Breast epithelium (tissue), 4 donors: ENCODE measurements at regions not wholly inside any gene's neighbourhood (a gene's known extent, or its start where the extent isn't known, plus 50 kb on each side); places are given as distances from the start of the nearest gene placed in this dataset.

Experiments
- DNase-seq, 2 donors: peaks; one replicate each; pipeline ENCODE4 v3.0.0-alpha.2; 2019; ENCODE audit warnings: low spot score in 2 of 2
- H3K27ac ChIP-seq, 2 donors: fragments of 200-600 bp; sonication (generic) in 1 of 2; one replicate each; pipeline ENCODE4 v1.5.1; 2016 to 2019; ENCODE audit warnings: mild to moderate bottlenecking in 1 of 2
- H3K27me3 ChIP-seq, 2 donors: fragments of 200-600 bp; sonication (generic) in 1 of 2; one replicate each; pipeline versions ENCODE4 v1.5.1 to v1.6.0; 2017 to 2019; ENCODE audit warnings: control low read depth in 1 of 2, mild to moderate bottlenecking in 1 of 2
- H3K36me3 ChIP-seq: fragments of 200-600 bp; one replicate; pipeline ENCODE4 v1.5.1; 2019
- H3K4me1 ChIP-seq, 2 donors: fragments of 200-600 bp; sonication (generic); one replicate each; pipeline ENCODE4 v1.5.1; 2016 to 2019; ENCODE audit warnings: control low read depth in 1 of 2
- H3K4me3 ChIP-seq, 3 donors: fragments of 200-600 bp; sonication (generic); 1 replicate in 2 of 3; 2 replicates in 1 of 3; pipeline ENCODE4 v1.5.1; 2016 to 2019; ENCODE audit warnings: mild to moderate bottlenecking in 3 of 3, moderate library complexity in 2 of 3
- H3K9me3 ChIP-seq, 2 donors: fragments of 200-600 bp; sonication (generic) in 1 of 2; one replicate each; pipeline ENCODE4 v1.5.1; 2016 to 2019; ENCODE audit warnings: control low read depth in 1 of 2
- CTCF ChIP-seq, 3 donors: fragments of 450-650 bp; IDR thresholded peaks; one replicate each; pipeline ENCODE4 v1.5.1; 2016 to 2017; ENCODE audit warnings: antibody characterized with exemption in 3 of 3, mild to moderate bottlenecking in 3 of 3, moderate library complexity in 3 of 3
- POLR2A ChIP-seq: fragments of 450-650 bp; IDR thresholded peaks from one replicate; pipeline ENCODE4 v1.6.1; 2016; ENCODE audit warnings: antibody characterized with exemption, mild to moderate bottlenecking, moderate library complexity
- POLR2AphosphoS5 ChIP-seq, 3 donors: sonication (generic); formaldehyde crosslinking; IDR thresholded peaks; one replicate each; pipeline ENCODE4 v1.6.1; 2017; ENCODE audit warnings: antibody characterized with exemption in 3 of 3
- intact Hi-C: fragments of 100-400 bp; cut with DNase I; formaldehyde crosslinking; loops from one replicate; pipeline ENCODE4 v1.15.1; 2023; ENCODE audit warnings: low total_unique reads

DNA sequence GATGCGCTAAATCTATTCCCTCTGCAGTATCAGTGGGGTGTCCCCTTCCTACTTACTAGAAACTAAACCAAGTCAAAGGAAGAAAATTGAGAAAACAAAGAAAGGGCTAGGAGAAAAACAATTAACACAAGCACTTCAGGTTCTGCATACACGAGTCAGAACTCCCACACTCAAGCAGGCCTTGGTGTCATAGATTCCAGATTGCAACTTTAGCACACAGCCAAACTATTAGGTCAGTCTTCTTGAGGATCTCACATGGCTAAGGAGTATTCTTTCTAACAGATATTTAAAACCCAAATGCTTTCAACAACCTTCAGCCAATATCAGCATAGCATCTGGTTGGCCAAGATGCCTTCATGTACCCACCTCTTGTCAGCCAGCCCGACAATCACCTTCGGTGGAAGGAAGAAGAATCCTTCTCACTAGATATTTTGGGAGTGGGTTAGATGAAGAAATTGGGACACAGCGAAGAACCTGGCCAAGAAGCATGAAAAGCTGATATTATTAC lies 340.0 kb downstream of the VPS13C start:
- intact Hi-C loops: no loop called here
- TF ChIP-seq POLR2A (no peak), POLR2AphosphoS5 (IDR thresholded peaks at IDR 0.05) (no peak), CTCF (IDR thresholded peaks at IDR 0.05) (no peak)
- Histone ChIP-seq H3K4me1 (no peaks in the 10 kb centered on the region), H3K36me3 (no peaks in the 10 kb centered on the region), H3K4me3 (no peak overlapping the region), H3K9me3 (no peaks in the 10 kb centered on the region), H3K27me3 (no peaks in the 10 kb centered on the region), H3K27ac (peak overlapping the region; percentile 42 to 76)
- DNase-seq: no peak

DNA sequence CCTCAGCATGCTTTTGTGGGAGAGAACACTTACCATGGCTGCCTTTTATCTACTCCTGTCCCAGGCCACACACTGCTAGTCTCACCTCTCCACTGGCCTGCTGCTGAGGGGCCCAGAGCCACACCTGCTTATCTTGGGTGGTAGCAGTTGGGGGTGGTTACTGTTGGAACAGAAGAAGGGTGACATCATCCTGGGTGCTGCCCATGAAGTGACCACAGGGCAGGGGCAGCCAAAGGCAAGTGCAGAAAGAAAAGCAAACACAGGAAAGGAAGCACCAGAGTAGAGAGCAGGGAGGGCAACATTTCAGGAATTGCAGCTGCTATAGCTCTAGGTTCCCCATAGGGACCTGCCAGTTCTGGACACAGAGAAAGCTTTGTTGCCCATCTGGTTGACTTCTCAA lies 345.2 kb downstream of the VPS13C start:
- intact Hi-C loops: no loop called here
- DNase-seq: no peak
- no peak overlapping the region for H3K4me3 ChIP-seq
- H3K27ac ChIP-seq: no peak overlapping the region
- TF ChIP-seq CTCF (IDR thresholded peaks at IDR 0.05) (no peak), POLR2AphosphoS5 (IDR thresholded peaks at IDR 0.05) (no peak), POLR2A (no peak)
- H3K9me3 ChIP-seq: no peaks in the 10 kb centered on the region
- no peaks in the 10 kb centered on the region for H3K36me3 ChIP-seq
- no peaks in the 10 kb centered on the region for H3K27me3 ChIP-seq
- H3K4me1 ChIP-seq: no peaks in the 10 kb centered on the region

DNA sequence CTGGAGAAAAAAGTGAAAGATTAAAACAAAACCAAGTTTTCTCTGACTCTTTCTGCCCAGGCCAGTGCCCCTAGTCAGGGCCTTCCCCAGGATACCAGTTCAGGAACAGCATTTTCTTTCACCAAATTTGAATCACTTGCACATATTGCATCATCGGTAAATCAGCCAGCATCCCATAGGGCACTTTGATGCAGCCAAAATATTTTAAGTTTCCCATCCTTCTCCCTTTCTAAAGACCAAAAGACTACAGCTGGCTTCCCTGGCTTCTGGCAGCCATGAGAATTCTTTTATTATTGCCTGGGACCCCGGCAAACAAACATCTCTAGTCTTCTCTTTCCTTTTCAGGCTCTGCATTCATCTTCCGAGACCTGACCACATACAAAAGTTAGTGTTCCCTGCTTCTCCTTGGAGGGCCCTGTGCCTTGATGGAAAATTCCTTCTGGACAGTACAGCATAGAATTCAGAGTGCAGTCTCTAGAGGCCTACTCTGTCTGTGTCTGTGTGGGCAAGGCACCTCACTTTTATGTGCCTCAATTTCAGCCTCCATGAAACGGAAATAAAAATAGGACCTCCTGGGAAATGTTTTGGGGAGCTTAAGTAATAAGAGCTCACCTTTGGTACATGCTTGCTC lies 348.0 kb downstream of the VPS13C start:
- Histone ChIP-seq H3K4me3 (no peak overlapping the region), H3K36me3 (no peaks in the 10 kb centered on the region), H3K9me3 (no peaks in the 10 kb centered on the region), H3K27ac (no peak overlapping the region), H3K4me1 (no peaks in the 10 kb centered on the region), H3K27me3 (no peaks in the 10 kb centered on the region)
- intact Hi-C loops: no loop called here
- no peak for DNase-seq
- TF ChIP-seq POLR2AphosphoS5 (IDR thresholded peaks at IDR 0.05): no peak
- TF ChIP-seq CTCF (IDR thresholded peaks at IDR 0.05): no peak
- TF ChIP-seq POLR2A: no peak

DNA sequence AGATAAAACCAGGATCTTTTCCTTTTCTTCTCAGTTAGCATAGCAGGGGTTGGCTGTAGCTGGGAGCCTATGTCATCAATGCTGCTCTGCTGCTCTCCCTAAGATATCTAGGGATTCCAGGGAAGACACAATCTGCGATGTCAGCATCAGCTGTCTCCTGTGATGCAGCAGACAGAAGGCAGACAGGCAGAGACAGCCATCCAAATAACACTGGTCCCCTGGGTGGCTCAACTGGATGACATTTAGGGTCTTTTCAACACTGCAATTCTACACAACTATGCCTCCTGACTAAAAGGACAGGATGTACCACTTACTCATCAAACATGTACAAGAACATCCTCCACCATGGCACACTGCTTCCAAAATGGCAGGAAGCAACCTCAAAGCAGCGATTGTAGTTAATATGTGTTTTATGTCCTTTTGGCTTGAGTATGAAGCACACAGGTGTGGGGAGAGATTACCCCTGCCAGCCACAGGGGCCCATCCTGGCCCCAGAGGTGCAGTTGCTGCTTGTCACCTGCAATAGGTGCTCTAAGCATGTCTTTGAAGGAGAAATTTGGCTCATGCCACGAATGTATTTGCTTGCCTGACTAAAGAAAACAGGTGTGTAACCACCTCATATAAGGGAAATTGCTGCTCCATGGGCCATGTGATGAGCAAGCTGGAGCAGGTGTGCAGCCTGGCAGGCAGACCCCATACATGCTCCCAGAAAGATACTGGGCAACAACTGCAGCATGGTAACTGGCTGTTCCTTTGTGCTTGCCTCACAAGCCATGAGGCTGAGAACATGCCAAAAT lies 357.8 kb downstream of the VPS13C start:
- Histone ChIP-seq H3K27me3 (no peaks in the 10 kb centered on the region), H3K27ac (no peak overlapping the region), H3K4me1 (no peaks in the 10 kb centered on the region), H3K4me3 (no peak overlapping the region), H3K36me3 (no peaks in the 10 kb centered on the region), H3K9me3 (no peaks in the 10 kb centered on the region)
- DNase-seq: no peak
- intact Hi-C loops: no loop called here
- TF ChIP-seq POLR2AphosphoS5 (IDR thresholded peaks at IDR 0.05) (no peak), CTCF (IDR thresholded peaks at IDR 0.05) (peak in 2 of 3 donors; percentile 23)

DNA sequence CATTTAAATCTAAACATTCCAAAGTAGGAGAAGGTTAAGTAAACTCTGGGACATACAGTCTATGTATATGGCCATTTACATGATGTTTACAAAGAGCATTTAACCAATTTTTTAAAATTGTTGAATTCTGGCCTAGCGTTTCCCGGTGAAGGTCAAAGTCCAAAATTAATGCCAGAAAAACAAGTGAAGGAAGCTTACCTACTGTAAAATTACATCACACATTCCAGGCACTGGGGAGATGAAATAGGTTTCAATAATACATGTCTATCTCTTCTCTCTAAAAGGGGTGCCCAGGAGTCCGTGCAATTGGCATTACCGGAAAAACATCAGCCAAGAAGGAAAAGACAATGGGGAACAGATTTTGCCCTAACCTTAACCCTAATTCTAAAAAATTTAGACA lies 358.8 kb downstream of the VPS13C start:
- no peaks in the 10 kb centered on the region for H3K36me3 ChIP-seq
- H3K4me3 ChIP-seq: no peak overlapping the region
- no peaks in the 10 kb centered on the region for H3K4me1 ChIP-seq
- no peak overlapping the region for H3K27ac ChIP-seq
- no peak for DNase-seq
- no peak for TF ChIP-seq POLR2A
- TF ChIP-seq POLR2AphosphoS5 (IDR thresholded peaks at IDR 0.05): no peak
- no peak for TF ChIP-seq CTCF (IDR thresholded peaks at IDR 0.05)
- intact Hi-C loops: no loop called here
- no peaks in the 10 kb centered on the region for H3K27me3 ChIP-seq
- no peaks in the 10 kb centered on the region for H3K9me3 ChIP-seq
